CD4-positive, alpha-beta memory T cell (primary cell): ENCODE measurements at regions not wholly inside any gene's neighbourhood (a gene's known extent, or its start where the extent isn't known, plus 50 kb on each side); places are given as distances from the start of the nearest gene placed in this dataset.

Experiments used
- CTCF ChIA-PET: fragments of 350-600 bp; sonication (Branson Sonifier 250); formaldehyde crosslinking; loops from one replicate; lab custom pipeline; 2021; ENCODE audit warnings: inconsistent platforms; ENCODE audit not compliant: partially characterized antibody; lab: Charles Lee
- POLR2A ChIA-PET: fragments of 350-600 bp; sonication (Branson Sonifier 250); formaldehyde crosslinking; loops from one replicate; lab custom pipeline; 2021; ENCODE audit not compliant: partially characterized antibody; lab: Charles Lee
- DNase-seq, 5 donors: peaks; one replicate each; pipeline versions ENCODE4 v3.0.0 to v3.0.0-alpha.2; 2020 to 2022; ENCODE audit warnings: mixed read lengths in 1 of 5
- H3K27ac ChIP-seq: one replicate; pipeline ENCODE4 v1.7.0; 2013; ENCODE audit warnings: low read depth, low read length
- H3K27me3 ChIP-seq: 2 replicates; pipeline ENCODE4 v1.7.0; 2013; ENCODE audit warnings: mild to moderate bottlenecking, low read length, moderate library complexity; ENCODE audit not compliant: insufficient read depth
- H3K36me3 ChIP-seq: 2 replicates; pipeline ENCODE4 v1.7.0; 2013; ENCODE audit warnings: mild to moderate bottlenecking, low read length, moderate library complexity; ENCODE audit not compliant: insufficient read depth
- H3K4me1 ChIP-seq: 2 replicates; pipeline ENCODE4 v1.7.0; 2013; ENCODE audit warnings: mild to moderate bottlenecking, low read length, moderate library complexity; ENCODE audit not compliant: insufficient read depth
- H3K4me3 ChIP-seq, 2 donors: one replicate each; pipeline ENCODE4 v1.7.0; 2013; ENCODE audit warnings: low read length in 2 of 2, mild to moderate bottlenecking in 1 of 2
- H3K9me3 ChIP-seq, 2 donors: one replicate each; pipeline ENCODE4 v1.7.0; 2013; ENCODE audit warnings: low read length in 2 of 2, control low read depth in 1 of 2; ENCODE audit not compliant: control insufficient read depth in 1 of 2
- H3K27ac Mint-ChIP-seq, 7 donors: one replicate each; pipeline ENCODE4 v1.8.0; 2020 to 2021; ENCODE audit warnings: mixed read lengths in 7 of 7, mild to moderate bottlenecking in 6 of 7, inconsistent platforms in 3 of 7, moderate library complexity in 3 of 7
- H3K27me3 Mint-ChIP-seq, 2 donors: one replicate each; pipeline ENCODE4 v1.8.0; 2020 to 2021; ENCODE audit warnings: mixed read lengths in 2 of 2
- H3K36me3 Mint-ChIP-seq, 2 donors: one replicate each; pipeline ENCODE4 v1.8.0; 2020 to 2021; ENCODE audit warnings: mixed read lengths in 2 of 2, inconsistent platforms in 1 of 2, mild to moderate bottlenecking in 1 of 2
- H3K4me1 Mint-ChIP-seq, 4 donors: one replicate each; pipeline ENCODE4 v1.8.0; 2020 to 2021; ENCODE audit warnings: mixed read lengths in 4 of 4, mild to moderate bottlenecking in 1 of 4
- H3K4me3 Mint-ChIP-seq, 8 donors: one replicate each; pipeline ENCODE4 v1.8.0; 2020 to 2021; ENCODE audit warnings: mixed read lengths in 8 of 8, mild to moderate bottlenecking in 7 of 8, moderate library complexity in 6 of 8, inconsistent platforms in 3 of 8
- H3K9me3 Mint-ChIP-seq, 8 donors: one replicate each; pipeline ENCODE4 v1.8.0; 2020 to 2021; ENCODE audit warnings: mixed read lengths in 8 of 8, mild to moderate bottlenecking in 5 of 8, inconsistent platforms in 3 of 8, moderate library complexity in 1 of 8
- intact Hi-C: fragments of 100-400 bp; cut with micrococcal nuclease; formaldehyde crosslinking; loops from one replicate; pipeline ENCODE4 v1.15.1; 2023

- H3K9me3 ChIP-seq = no peaks in the 10 kb centered on the region
- H3K36me3 ChIP-seq = no peaks in the 10 kb centered on the region
- Mint-ChIP-seq H3K9me3 (peaks cover 0 to 5% (median 0%) of the 10 kb centered on the region in 8 donors), H3K4me1 (no peaks in the 10 kb centered on the region), H3K4me3 (no peak overlapping the region), H3K27ac (no peak overlapping the region), H3K36me3 (no peaks in the 10 kb centered on the region), H3K27me3 (peaks cover 1 to 3% of the 10 kb centered on the region in 2 donors)
- intact Hi-C loops = no loop called here
- H3K27ac ChIP-seq = no peak overlapping the region
- no peak for DNase-seq
- POLR2A ChIA-PET = no interaction called here
- CTCF ChIA-PET = no interaction called here
- H3K4me1 ChIP-seq = no peaks in the 10 kb centered on the region
- no peaks in the 10 kb centered on the region for H3K27me3 ChIP-seq
- H3K4me3 ChIP-seq = no peak overlapping the region
Observed at GRCh38 chr4:42330002-42330592, 67.2 kb upstream of the SHISA3 start.

GRCh38 chr4:42331040-42331439, 66.2 kb upstream of the SHISA3 start:
- H3K4me1 Mint-ChIP-seq = no peaks in the 10 kb centered on the region
- Histone ChIP-seq H3K27ac (no peak overlapping the region), H3K36me3 (no peaks in the 10 kb centered on the region), H3K9me3 (no peaks in the 10 kb centered on the region), H3K4me1 (no peaks in the 10 kb centered on the region), H3K4me3 (no peak overlapping the region), H3K27me3 (no peaks in the 10 kb centered on the region)
- CTCF ChIA-PET = no interaction called here
- no peak for DNase-seq
- H3K27me3 Mint-ChIP-seq = peaks cover 0 to 1% of the 10 kb centered on the region in 2 donors
- intact Hi-C loops = no loop called here
- POLR2A ChIA-PET = no interaction called here
- no peak overlapping the region for H3K27ac Mint-ChIP-seq
- no peaks in the 10 kb centered on the region for H3K36me3 Mint-ChIP-seq
- peaks cover 0 to 3% (median 0%) of the 10 kb centered on the region in 8 donors for H3K9me3 Mint-ChIP-seq
- H3K4me3 Mint-ChIP-seq = no peak overlapping the region

- H3K9me3 Mint-ChIP-seq = peaks cover 0 to 3% (median 0%) of the 10 kb centered on the region in 8 donors
- intact Hi-C loops = no loop called here
- no peaks in the 10 kb centered on the region for H3K36me3 Mint-ChIP-seq
- H3K27ac Mint-ChIP-seq = no peak overlapping the region
- Histone ChIP-seq H3K27ac (no peak overlapping the region), H3K9me3 (no peaks in the 10 kb centered on the region), H3K4me1 (no peaks in the 10 kb centered on the region), H3K27me3 (no peaks in the 10 kb centered on the region), H3K36me3 (no peaks in the 10 kb centered on the region), H3K4me3 (no peak overlapping the region)
- DNase-seq = no peak
- no peak overlapping the region for H3K4me3 Mint-ChIP-seq
- H3K4me1 Mint-ChIP-seq = no peaks in the 10 kb centered on the region
- CTCF ChIA-PET = no interaction called here
- POLR2A ChIA-PET = no interaction called here
- peaks cover 0 to 1% of the 10 kb centered on the region in 2 donors for H3K27me3 Mint-ChIP-seq
Observed at GRCh38 chr4:42331914-42332368, 65.3 kb upstream of the SHISA3 start.

- intact Hi-C loops = no loop called here
- no peak for DNase-seq
- Mint-ChIP-seq H3K4me1 (no peaks in the 10 kb centered on the region), H3K27me3 (peaks cover 0 to 4% of the 10 kb centered on the region in 2 donors), H3K9me3 (no peaks in the 10 kb centered on the region), H3K4me3 (no peak overlapping the region), H3K36me3 (no peaks in the 10 kb centered on the region), H3K27ac (no peak overlapping the region)
- H3K4me1 ChIP-seq = no peaks in the 10 kb centered on the region
- H3K4me3 ChIP-seq = no peak overlapping the region
- no peaks in the 10 kb centered on the region for H3K9me3 ChIP-seq
- no peaks in the 10 kb centered on the region for H3K27me3 ChIP-seq
- no peaks in the 10 kb centered on the region for H3K36me3 ChIP-seq
- ChIA-PET CTCF (no interaction called here), POLR2A (no interaction called here)
- H3K27ac ChIP-seq = no peak overlapping the region
Observed at GRCh38 chr4:42339935-42340406, 57.3 kb upstream of the SHISA3 start.

- Mint-ChIP-seq H3K27me3 (peaks cover 0 to 4% of the 10 kb centered on the region in 2 donors), H3K4me1 (no peaks in the 10 kb centered on the region), H3K36me3 (no peaks in the 10 kb centered on the region), H3K4me3 (no peak overlapping the region), H3K9me3 (no peaks in the 10 kb centered on the region), H3K27ac (no peak overlapping the region)
- POLR2A ChIA-PET = no interaction called here
- no peak overlapping the region for H3K27ac ChIP-seq
- H3K9me3 ChIP-seq = no peaks in the 10 kb centered on the region
- no peaks in the 10 kb centered on the region for H3K4me1 ChIP-seq
- CTCF ChIA-PET = no interaction called here
- DNase-seq = no peak
- no peaks in the 10 kb centered on the region for H3K36me3 ChIP-seq
- H3K4me3 ChIP-seq = no peak overlapping the region
- no peaks in the 10 kb centered on the region for H3K27me3 ChIP-seq
- intact Hi-C loops = no loop called here
Observed at GRCh38 chr4:42341518-42342026, 55.7 kb upstream of the SHISA3 start.

GRCh38 chr4:42342459-42342858, 54.8 kb upstream of the SHISA3 start:
- no peak for DNase-seq
- H3K27me3 ChIP-seq = no peaks in the 10 kb centered on the region
- H3K27me3 Mint-ChIP-seq = peaks cover 2 to 4% of the 10 kb centered on the region in 2 donors
- intact Hi-C loops = no loop called here
- no peak overlapping the region for H3K4me3 Mint-ChIP-seq
- H3K4me3 ChIP-seq = no peak overlapping the region
- no peaks in the 10 kb centered on the region for H3K9me3 ChIP-seq
- H3K4me1 ChIP-seq = no peaks in the 10 kb centered on the region
- H3K27ac ChIP-seq = no peak overlapping the region
- POLR2A ChIA-PET = no interaction called here
- H3K9me3 Mint-ChIP-seq = no peaks in the 10 kb centered on the region
- CTCF ChIA-PET = no interaction called here
- H3K36me3 ChIP-seq = no peaks in the 10 kb centered on the region
- no peak overlapping the region for H3K27ac Mint-ChIP-seq
- no peaks in the 10 kb centered on the region for H3K4me1 Mint-ChIP-seq
- no peaks in the 10 kb centered on the region for H3K36me3 Mint-ChIP-seq

GRCh38 chr4:42344309-42344708, 53.0 kb upstream of the SHISA3 start:
- Mint-ChIP-seq H3K4me1 (no peaks in the 10 kb centered on the region), H3K27me3 (peaks cover 2 to 4% of the 10 kb centered on the region in 2 donors), H3K4me3 (no peak overlapping the region), H3K9me3 (no peaks in the 10 kb centered on the region), H3K36me3 (no peaks in the 10 kb centered on the region), H3K27ac (no peak overlapping the region)
- H3K4me1 ChIP-seq = no peaks in the 10 kb centered on the region
- POLR2A ChIA-PET = no interaction called here
- no peaks in the 10 kb centered on the region for H3K27me3 ChIP-seq
- H3K36me3 ChIP-seq = no peaks in the 10 kb centered on the region
- H3K27ac ChIP-seq = no peak overlapping the region
- H3K4me3 ChIP-seq = no peak overlapping the region
- CTCF ChIA-PET = no interaction called here
- DNase-seq = no peak
- H3K9me3 ChIP-seq = no peaks in the 10 kb centered on the region
- intact Hi-C loops = no loop called here
